SW480 (cell line): ENCODE measurements at regions not wholly inside any gene's neighbourhood (a gene's known extent, or its start where the extent isn't known, plus 50 kb on each side); places are given as distances from the start of the nearest gene placed in this dataset.
"Not testable (repeated sequence)": the region's sequence is repeated elsewhere in the genome, so short reads cannot be mapped to it uniquely, and the experiment has no call there.

Source experiments
- DNase-seq: peaks from one replicate; pipeline ENCODE4 v3.0.0-alpha.2; 2016; ENCODE audit warnings: low spot score

DNA sequence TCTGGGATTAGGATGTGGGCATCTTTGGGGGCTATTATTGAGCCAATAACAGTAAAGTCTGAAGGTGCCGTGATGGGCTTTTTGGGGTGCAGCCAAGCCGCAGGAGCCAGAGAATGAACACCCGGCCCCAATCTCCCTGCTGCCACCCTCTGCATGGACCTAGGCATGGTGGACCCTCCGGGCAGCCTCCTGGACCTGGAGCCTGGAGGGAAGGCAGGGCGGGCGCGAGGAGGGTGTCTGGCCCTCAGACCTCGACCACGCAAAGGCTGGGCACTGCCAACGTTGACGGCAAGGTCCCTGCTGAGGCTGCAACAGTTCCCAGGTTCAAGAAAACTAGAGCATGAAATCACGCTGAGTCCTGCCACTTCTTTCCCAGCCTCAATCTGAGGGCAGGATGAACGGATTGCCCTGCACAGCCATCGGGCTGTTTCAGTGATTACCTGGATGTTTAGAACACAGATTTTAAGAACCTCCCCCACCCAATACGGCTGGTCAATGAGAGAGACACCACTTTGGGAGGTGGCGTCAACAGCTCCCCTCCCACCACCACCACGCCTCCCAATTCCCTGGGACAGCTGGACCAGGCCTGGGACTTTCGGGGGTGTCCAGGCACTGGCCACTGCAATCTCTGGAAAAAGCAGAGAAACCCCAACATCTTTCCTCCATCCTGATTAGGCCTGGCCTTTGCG is 147.4 kb downstream of the NPIPB11 start:
- not testable (repeated sequence) for DNase-seq

DNA sequence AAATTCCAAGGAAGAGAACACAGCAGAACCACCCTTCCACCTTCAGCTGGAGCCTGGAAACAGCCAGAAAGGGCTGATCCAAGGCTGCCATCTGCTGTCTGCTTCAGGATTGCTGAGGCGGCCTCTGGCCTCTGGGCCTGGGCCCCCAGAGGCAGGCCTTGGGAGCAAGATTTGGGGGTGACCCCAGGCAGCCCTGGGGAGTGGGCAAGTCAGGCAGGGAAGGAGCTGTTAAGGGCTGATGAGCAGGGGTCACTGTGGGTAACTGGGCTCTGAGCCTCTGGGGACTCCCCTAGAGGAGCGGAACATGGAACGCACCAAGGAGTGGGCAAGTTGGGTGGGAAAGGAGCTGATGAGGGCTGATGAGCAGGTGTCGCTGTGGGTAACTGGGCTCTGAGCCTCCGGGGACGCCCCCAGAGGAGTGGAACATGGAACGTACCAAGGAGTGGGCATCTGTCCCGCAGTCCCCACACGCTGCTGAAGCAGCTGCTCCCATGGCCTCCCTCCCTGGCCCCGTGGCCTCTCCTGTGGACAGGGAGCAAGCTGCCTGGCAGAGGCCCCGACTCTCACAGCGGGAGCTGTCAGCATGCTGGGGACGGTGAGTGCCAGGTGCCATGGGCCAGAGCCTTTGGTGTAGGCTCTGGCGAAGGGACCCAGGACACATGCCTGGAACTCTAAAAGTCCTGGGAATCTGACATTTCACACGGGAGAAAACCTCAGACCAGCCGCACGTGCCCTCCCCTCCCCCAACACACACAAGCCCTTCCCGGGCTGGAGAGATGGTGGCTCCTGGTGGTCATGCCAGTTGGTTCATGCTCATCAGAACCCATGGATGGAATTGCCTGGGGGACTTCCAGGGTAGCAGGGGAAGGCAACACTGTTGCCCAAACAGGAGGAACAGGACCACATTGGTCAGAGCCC is 148.8 kb downstream of the NPIPB11 start:
- not testable (repeated sequence) for DNase-seq

DNA sequence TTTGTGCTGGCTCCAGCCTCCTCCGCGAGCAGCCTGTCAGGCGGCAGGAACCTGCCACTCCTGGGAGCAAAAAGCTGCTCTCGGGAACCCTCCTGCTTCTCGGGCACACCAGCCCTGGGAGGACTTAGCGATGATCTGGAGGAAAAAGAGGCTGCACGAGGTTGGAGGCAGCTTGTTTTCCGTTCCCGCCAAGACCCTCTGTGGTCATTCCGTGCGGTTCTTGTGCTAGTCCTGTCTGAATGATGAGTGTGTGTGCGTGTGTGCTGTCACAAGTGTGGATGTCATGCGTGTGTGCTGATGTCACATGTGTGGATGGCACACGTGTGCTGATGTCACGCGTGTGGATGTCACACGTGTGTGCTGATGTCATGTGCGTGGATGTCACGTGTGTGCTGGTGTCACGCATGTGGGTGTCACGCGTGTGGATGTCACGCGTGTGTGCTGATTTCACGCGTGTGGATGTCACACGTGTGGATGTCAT is 150.0 kb downstream of the NPIPB11 start:
- DNase-seq = no peak

DNA sequence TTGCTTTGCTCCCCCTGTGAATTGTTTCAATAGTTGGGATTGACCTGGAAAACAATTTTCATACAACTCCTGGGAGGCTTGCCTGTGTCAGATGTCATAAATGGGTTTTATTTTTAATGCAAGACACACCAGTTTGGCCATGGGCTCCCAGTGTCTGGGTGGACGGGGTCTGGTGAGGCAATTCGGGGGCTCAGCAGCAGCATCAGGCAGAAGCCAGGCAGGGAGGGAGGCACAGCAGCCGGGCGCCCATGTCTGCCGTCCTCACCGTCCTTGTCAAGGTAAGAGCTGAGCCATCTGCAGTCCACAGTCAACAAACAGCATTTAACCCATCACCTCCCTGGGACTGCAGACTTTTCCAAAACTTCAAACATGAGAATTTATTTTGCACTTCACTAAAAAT is 150.6 kb downstream of the NPIPB11 start:
- DNase-seq = not testable (repeated sequence)

DNA sequence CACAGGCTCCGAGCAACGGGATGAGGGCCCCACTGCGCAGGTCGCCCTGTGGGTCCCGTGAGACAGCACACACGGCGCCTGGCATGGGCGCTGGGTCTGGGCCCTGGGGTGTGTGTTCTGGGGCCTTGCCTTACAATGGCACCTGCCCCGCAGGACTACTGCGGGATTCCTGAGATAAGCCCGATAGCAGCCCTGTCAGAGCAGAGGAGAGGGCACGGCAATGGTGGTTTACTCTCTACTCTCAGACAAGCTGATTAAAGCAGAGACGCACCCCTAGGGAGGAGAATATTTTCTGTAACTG is 151.1 kb downstream of the NPIPB11 start:
- not testable (repeated sequence) for DNase-seq

DNA sequence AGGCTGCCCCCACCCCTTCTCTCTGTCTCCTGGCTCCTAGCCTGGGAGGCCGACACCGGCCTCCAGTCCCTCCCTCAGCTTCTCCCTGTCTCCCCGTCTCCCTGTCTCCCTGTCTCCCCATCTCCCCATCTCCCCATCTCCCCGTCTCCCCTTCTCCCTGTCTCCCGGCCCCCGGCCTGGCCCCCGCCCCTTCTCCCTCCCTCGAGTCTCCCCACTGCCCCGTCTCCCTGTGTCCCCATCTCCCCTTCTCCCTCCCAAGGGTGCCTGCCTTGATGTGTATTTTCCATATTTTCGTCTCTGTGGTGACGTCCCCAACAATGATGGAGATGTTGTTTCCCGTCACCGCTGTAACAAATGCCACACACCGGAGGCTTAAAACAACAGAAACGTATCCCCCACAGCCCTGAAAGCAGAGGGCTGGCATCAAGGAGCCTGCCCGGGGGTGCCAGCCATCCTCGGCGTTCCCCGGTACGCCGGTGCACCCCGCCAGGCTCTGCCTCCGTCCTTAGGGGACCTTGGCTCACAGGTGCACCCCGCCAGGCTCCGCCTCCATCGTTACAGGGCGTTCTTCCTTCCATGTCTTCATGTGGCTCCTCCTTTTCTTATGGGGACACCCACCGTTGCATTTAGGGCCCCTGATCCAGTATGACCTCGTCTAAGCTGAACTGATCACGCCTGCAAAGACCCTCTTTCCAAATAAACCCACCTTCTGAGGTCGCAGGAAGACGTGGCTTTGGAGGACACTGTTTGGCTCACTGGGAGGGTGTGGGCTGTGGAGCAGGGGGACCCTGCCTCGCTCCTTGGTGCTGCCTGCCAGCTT is 151.6 kb downstream of the NPIPB11 start:
- DNase-seq = no peak

DNA sequence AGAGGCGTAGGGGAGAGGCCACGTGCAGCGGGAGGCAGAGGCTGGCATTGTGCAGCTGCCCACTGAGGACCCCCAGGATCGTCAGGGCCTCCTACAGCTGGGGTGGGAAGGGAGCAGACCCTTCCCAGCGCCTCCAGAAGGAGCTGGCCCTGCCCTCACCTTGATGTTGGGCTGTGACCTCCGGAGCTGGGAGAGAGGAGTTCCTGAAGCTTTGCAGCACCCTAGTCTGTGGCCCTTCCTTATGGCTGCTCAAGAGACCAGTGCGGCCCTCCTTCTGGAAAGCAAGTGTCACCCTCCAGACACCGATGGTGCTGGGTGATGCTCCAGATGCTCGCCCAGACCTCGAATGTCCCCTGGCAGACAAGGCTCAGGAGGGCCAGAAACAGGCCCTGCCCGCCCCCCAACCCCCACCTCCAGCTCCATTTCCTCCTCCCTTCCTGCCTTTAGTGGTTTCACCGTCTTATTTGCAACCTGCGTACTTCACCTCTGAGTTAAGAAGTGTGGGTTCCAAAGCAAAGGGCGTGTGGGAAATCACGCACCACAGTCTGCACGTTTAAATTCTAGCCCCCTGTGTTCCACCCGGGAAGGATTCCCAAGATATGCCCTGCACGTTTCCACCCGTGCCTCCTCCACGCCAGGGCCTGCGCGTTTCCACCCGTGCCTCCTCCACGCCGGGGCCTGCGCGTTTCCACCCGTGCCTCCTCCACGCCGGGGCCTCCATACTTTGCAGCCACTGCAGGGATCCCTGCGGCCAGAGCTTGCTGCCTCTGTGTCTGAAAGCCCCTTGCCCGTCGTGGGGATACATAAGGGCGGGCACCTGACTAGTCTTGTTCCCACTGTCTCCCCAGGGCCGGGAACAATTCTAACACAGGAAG is 152.6 kb downstream of the NPIPB11 start:
- DNase-seq = not testable (repeated sequence)

DNA sequence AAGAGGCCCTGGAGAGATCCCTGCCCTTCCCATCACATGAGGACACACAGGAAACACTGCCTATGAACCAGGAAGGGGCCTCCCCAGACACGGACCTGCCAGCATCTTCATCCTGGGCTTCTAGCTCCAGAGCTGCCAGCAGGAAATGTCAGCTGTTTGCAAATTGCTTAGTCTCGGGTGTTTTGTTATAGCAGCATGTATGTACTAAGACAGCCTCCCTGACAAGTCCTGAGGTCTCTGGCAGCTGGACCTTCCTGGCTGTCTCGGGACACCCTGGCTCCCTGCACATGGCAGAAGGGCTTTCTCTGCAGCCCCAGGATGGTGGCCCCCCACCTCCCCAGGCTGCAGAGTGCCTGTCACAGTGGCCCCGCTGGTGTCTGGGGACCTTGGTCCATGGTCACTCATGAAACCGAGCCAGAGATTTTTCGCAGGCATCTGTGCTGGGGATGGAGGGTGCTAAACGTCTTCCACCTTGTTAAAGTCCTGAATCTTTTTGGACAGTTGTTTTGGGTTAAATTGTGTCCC is 153.4 kb downstream of the NPIPB11 start:
- DNase-seq = not testable (repeated sequence)

DNA sequence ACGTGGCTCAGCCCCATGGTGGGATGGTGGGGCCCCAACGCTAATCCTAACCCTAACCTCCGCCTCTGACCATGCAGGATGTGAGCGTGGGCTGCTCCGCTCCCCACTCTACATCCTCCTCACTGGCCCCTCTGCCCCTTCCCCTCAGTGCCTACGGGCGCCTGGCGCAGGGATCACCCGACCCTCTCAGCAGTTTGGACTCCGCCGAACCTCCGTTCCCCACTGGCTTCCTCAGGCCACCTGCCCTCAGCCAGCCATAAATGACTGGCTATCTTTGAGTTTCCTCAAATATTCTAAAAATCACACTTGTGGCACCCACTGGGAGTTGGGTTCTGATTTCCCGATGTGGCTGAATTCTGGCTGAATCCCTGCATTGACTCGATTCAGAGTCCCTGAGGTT is 154.2 kb downstream of the NPIPB11 start:
- DNase-seq = not testable (repeated sequence)

DNA sequence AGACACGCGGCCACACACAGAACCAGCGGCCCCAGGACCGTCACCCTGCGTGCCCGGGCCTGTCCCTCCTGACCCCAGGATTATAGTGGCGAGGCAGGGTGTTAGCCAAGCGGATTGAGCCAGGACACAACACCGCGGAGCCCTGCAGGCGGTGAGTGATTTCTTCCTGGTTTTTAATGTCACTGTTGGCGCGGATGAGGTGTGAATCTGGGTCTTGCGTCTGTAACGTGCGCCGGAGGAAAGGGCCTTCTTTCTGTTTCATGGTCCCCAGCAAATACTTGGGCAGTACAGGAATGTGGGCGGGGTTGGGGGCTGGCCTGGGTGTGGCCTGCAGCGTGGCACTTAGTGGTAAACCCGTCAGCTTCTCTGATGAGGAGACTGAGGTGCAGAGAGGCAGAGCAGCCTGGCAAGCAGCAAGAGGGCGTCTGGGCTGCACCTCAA is 154.9 kb downstream of the NPIPB11 start:
- not testable (repeated sequence) for DNase-seq

DNA sequence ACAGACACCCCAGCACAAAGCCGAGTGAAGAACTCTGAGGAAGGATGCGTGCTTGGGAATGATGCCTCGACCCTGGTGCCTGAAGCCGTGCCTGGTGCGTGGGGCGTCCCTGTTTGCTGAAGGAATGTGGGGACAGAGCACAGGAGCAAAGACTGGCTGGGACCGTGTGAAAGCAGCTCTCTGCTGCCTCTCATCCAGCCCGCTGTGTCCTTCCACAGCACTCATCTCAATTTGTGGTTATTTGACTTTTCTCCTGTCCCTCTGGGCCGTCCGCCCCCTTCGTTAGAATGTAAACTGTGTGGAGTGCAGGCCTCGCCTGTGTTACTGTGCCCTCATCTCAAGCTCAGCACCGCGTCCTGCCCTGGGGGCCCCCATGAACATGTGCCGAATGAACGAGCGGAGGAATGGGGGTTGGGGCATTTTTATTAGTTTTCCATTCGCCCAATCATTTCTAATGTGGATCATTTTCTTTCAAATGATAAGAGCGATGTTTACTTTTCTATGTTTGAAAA is 155.5 kb downstream of the NPIPB11 start:
- not testable (repeated sequence) for DNase-seq

DNA sequence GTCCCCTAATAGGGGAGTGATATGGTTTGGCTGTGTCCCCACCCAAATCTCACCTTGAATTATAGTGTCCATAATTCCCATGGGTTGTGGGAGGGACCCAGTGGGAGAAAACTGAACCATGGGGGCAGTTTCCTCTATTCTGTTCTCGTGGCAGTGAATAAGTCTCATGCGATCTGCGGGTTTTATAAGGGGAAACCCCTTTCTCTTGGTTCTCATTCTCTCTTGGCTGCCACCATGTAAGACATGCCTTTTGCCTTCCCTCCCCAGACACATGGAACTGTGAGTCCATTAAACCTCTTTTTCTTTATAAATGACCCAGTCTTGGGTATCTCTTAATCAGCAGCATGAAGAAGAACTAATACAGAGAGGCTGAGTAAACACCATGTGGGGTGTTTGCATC is 156.0 kb downstream of the NPIPB11 start:
- DNase-seq = not testable (repeated sequence)

DNA sequence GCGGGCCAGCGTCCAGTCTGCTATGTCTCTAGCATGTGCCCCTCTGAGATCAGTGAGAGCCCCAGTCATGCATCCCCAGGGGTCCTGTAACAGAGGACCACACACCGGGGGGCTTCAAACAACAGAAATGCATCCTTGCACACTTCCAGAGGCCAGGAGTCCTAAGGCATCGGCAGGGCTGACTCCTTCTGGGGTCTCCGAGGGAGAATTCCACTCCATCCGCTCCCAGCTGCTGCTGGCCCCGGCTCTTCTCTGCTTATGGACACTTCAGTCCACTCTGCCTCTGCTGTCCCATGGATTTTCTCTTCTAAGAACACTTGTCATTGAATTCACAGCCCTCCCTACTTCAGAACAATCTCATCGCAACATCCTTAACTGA is 157.6 kb downstream of the NPIPB11 start:
- DNase-seq = not testable (repeated sequence)

DNA sequence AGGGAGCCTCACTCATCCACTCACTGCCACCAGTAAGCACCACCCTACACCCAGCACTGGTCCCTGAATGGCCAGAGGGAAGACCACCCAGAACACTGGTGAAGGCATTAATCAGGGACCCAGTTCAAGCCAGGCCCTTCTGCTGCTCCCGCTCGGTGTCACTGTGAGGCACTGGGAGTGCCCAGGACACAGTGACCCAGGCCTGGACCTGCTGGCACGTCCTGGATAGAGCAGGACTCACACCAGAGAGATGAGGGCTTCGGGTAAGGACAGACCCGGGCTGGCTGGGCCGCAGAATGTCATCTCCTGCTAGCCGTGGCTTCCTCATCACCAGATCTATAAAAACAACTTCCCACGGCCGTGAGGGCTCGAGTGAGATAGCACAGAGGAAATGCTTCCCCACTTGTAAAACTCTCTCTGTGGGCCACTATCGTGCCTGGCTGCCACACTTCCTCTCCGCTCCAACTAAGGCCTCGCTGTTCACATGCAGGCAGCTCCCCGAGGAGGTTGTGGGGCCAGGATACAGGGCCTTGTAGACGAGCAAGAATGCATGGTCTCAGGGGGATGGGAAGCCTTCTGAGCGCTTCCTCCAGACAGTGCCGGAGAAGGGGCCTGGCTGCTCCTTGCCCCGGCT is 158.1 kb downstream of the NPIPB11 start:
- DNase-seq = not testable (repeated sequence)

DNA sequence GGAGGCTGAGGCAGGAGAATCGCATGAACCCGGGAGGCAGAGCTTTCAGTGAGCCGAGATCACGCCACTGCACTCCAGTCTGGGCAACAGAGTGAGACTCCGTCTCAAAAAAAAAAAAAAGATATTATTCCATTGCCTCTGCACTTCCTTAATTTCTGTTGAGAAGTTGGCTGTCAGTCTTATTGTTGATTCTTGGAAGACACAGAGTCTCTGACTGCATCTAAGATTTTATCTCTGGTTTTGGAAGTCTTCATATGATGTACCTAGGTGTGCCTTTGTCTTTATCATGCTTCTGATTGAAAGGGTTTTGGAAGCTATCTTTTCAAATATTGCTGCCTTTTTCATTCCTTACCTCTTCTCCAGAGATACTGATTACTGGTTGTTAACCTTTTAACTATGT is 160.4 kb downstream of the NPIPB11 start:
- DNase-seq = not testable (repeated sequence)

DNA sequence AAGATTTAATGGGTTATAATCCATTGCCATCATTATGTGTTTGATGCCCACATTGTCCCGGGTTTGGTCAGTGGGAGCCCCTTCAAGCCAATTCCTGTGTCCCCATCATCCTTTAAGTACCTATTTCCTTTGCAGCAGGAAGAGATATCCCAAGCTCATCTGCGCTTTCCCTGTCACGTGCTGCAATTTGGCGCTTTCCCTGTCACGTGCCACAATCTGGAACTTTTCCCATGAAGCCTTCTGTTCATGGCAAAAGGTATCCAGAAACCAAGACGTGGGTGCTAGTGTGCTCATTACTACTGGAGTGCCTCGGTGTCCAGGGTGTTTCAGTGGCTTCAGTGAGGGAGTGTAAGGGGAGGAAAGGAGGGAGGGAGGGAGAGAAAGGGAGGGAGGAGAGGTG is 168.5 kb downstream of the NPIPB11 start:
- DNase-seq = no peak

DNA sequence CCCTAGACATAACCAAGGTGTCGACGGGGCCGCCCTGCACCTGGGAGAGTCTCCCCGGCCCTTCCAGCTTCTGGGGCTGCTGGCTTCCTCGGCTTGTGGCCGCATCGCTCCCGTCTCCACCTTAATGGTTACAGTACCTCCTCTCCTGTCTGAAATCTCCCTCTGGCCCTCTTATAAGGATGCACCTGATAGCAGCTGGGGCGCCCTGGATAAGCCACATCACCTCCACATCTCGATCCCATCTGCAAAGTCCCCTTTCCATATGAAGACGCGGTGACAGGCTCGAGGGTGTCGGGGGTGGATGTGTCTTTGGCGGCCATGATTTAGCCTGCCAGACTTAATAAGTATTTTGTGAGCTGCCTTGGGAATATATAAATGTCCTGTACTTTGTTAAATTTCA is 169.0 kb downstream of the NPIPB11 start:
- not testable (repeated sequence) for DNase-seq

DNA sequence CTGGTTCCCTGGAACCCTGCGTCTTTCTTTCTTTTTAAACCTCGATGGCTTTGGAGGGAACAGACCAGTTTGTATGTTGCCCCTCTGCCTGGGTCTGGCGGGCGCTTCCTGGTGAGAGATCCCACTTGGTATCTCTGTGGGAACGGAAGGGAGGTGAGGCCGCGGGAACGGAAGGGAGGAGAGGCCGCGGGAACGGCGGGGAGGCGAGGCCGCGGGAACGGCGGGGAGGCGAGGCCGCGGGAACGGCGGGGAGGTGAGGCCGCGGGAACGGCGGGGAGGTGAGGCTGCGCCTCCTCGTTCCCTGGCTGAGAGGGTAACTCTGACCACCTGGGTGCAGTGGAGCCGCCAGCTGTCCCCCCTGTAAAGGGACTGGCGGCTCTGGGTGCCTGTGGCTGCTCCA is 169.5 kb downstream of the NPIPB11 start:
- DNase-seq = not testable (repeated sequence)

DNA sequence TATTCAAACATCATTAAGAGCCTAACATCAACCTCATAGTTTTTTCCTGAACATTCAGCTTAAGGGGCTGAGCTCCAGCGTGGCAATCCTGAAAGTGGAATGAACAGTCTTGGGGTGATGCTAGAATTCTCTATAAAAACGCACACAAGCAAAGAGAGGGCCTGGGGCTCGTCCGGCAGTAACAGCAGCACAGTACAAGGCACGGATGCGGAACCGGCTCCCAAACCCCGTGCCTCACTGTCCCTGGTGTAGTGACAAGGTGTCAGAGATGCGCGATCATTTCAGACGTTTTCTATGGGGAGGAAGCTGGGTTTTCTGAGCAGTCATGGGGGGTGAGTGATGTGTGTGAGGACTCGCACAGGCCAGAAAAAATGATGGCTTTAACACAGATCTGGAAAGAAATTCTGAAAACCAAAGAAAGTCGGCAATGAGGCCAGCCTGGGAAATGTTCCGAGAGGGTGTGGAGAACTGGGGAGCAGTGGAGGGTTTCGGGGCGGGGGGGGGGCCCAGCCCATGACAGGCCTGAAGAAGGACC is 170.6 kb downstream of the NPIPB11 start:
- DNase-seq = not testable (repeated sequence)
